Mesenchymal stem cell (in vitro differentiated cells and primary cell): ENCODE measurements at regions not wholly inside any gene's neighbourhood (a gene's known extent, or its start where the extent isn't known, plus 50 kb on each side); places are given as distances from the start of the nearest gene placed in this dataset.
"Not testable (repeated sequence)": the region's sequence is repeated elsewhere in the genome, so short reads cannot be mapped to it uniquely, and the experiment has no call there.

Experiments used
- DNase-seq: peaks from one replicate; pipeline ENCODE4 v3.0.0-alpha.2; 2013
- H2AFZ ChIP-seq: one replicate; pipeline ENCODE4 v1.6.1; 2013; ENCODE audit warnings: low read depth, mild to moderate bottlenecking, control low read depth, inconsistent platforms, low read length, moderate library complexity
- H2AK5ac ChIP-seq: 2 replicates; pipeline ENCODE4 v1.6.1; 2013; ENCODE audit warnings: low read length, moderate library complexity, mild to moderate bottlenecking, inconsistent platforms; ENCODE audit not compliant: severe bottlenecking
- H2BK120ac ChIP-seq: one replicate; pipeline ENCODE4 v1.6.1; 2013; ENCODE audit warnings: low read depth, mild to moderate bottlenecking, inconsistent platforms, low read length, moderate library complexity
- H2BK12ac ChIP-seq, 2 experiments: one replicate each; pipeline ENCODE4 v1.6.1; 2013; ENCODE audit warnings: inconsistent platforms in 2 of 2, low read length in 2 of 2, mild to moderate bottlenecking in 2 of 2, moderate library complexity in 2 of 2, control low read depth in 1 of 2
- H2BK15ac ChIP-seq: one replicate; pipeline ENCODE4 v1.6.1; 2013; ENCODE audit warnings: mild to moderate bottlenecking, low read depth, inconsistent platforms; ENCODE audit not compliant: poor library complexity, severe bottlenecking
- H2BK5ac ChIP-seq: 2 replicates; pipeline ENCODE4 v1.6.1; 2013; ENCODE audit warnings: low read depth, mild to moderate bottlenecking, low read length, control low read depth, inconsistent platforms; ENCODE audit not compliant: poor library complexity, severe bottlenecking
- H3K14ac ChIP-seq, 2 experiments: one replicate each; pipeline ENCODE4 v1.6.1; 2013; ENCODE audit warnings: inconsistent platforms in 2 of 2, low read length in 2 of 2, control low read depth in 1 of 2, mild to moderate bottlenecking in 1 of 2, moderate library complexity in 1 of 2
- H3K18ac ChIP-seq, 2 experiments: one replicate each; pipeline ENCODE4 v1.6.1; 2013; ENCODE audit warnings: inconsistent platforms in 2 of 2, low read length in 2 of 2, control low read depth in 1 of 2, low read depth in 1 of 2, mild to moderate bottlenecking in 1 of 2
- H3K23ac ChIP-seq, 2 experiments: one replicate each; pipeline ENCODE4 v1.6.1; 2013; ENCODE audit warnings: inconsistent platforms in 2 of 2, low read length in 2 of 2, mild to moderate bottlenecking in 2 of 2, moderate library complexity in 2 of 2, control low read depth in 1 of 2
- H3K27ac ChIP-seq: 2 replicates; pipeline ENCODE4 v1.5.1; 2013; ENCODE audit warnings: mild to moderate bottlenecking, moderate library complexity, low read length, control low read depth, inconsistent platforms; ENCODE audit not compliant: poor library complexity, severe bottlenecking
- H3K27me3 ChIP-seq, 2 experiments: 2 replicates each; pipeline versions ENCODE4 v1.6.1 to v1.7.0; 2013; ENCODE audit warnings: low read length in 2 of 2, mild to moderate bottlenecking in 2 of 2, moderate library complexity in 2 of 2, control low read depth in 1 of 2, inconsistent platforms in 1 of 2; ENCODE audit not compliant: control insufficient read depth in 1 of 2, insufficient read depth in 1 of 2
- H3K36me3 ChIP-seq, 2 experiments: 2 replicates each; pipeline versions ENCODE4 v1.6.1 to v1.7.0; 2013; ENCODE audit warnings: low read length in 2 of 2, control low read depth in 1 of 2, inconsistent platforms in 1 of 2, low read depth in 1 of 2, mild to moderate bottlenecking in 1 of 2; ENCODE audit not compliant: insufficient read depth in 2 of 2, control insufficient read depth in 1 of 2
- H3K4ac ChIP-seq, 2 experiments: one replicate each; pipeline ENCODE4 v1.6.1; 2013; ENCODE audit warnings: inconsistent platforms in 2 of 2, low read length in 2 of 2, mild to moderate bottlenecking in 2 of 2, moderate library complexity in 2 of 2, control low read depth in 1 of 2, low read depth in 1 of 2
- H3K4me1 ChIP-seq: 2 replicates; pipeline ENCODE4 v1.6.1; 2013; ENCODE audit warnings: low read depth, low read length, control low read depth; ENCODE audit not compliant: control insufficient read depth, insufficient read depth
- H3K4me2 ChIP-seq: 2 replicates; pipeline ENCODE4 v1.6.1; 2013; ENCODE audit warnings: low read length, mild to moderate bottlenecking, inconsistent platforms; ENCODE audit not compliant: poor library complexity, severe bottlenecking
- H3K4me3 ChIP-seq, 2 experiments: 2 replicates each; pipeline versions ENCODE4 v1.5.1 to v1.7.0; 2013; ENCODE audit warnings: low read length in 2 of 2, mild to moderate bottlenecking in 2 of 2, control low read depth in 1 of 2, low read depth in 1 of 2; ENCODE audit not compliant: insufficient read depth in 1 of 2
- H3K79me1 ChIP-seq: replicated peaks from 2 replicates; pipeline ENCODE4 v1.6.1; 2013; ENCODE audit warnings: mild to moderate bottlenecking, control low read depth, low read length, inconsistent platforms; ENCODE audit not compliant: poor library complexity, severe bottlenecking
- H3K9ac ChIP-seq: 2 replicates; pipeline ENCODE4 v1.7.0; 2013; ENCODE audit warnings: mild to moderate bottlenecking, low read length, moderate library complexity
- H3K9me3 ChIP-seq: 2 replicates; pipeline ENCODE4 v1.7.0; 2013; ENCODE audit warnings: mild to moderate bottlenecking, low read length; ENCODE audit not compliant: control insufficient read depth
- H4K8ac ChIP-seq: one replicate; pipeline ENCODE4 v1.6.1; 2013; ENCODE audit warnings: inconsistent platforms, mild to moderate bottlenecking, low read length, moderate library complexity
- H4K91ac ChIP-seq: one replicate; pipeline ENCODE4 v1.6.1; 2013; ENCODE audit warnings: mild to moderate bottlenecking, low read length, inconsistent platforms
- WGBS: methylation state at CpG from one replicate; pipeline ENCODE4 v1.1.7; 2013; ENCODE audit warnings: mixed read lengths; 5-methylcytosine and 5-hydroxymethylcytosine counted together

DNA sequence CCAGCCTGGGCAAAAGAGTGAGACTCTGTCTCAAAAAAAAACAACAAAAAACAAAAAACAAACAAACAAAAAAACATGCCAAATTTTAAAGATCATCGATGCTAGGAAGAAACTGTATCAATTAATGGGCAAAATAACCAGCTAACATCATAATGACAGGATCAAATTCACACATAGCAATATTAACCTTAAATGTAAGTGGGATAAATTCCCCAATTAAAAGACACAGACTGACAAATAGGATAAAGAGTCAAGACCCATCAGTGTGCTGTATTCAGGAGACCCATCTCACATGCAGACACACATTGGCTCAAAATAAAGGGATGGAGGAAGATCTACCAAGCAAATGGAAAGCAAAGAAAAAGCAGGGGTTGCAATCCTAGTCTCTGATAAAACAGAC, 88.4 kb upstream of the TERB2 start:
- no CpG with 5 or more reads among the region's 1 CpG for WGBS
- H2AK5ac ChIP-seq, H3K27ac ChIP-seq, H3K23ac ChIP-seq, H3K79me1 ChIP-seq, H2AFZ ChIP-seq, H4K8ac ChIP-seq, DNase-seq, H2BK5ac ChIP-seq, H3K4me1 ChIP-seq, H3K4me3 ChIP-seq, H3K4me2 ChIP-seq, H3K9me3 ChIP-seq, H3K27me3 ChIP-seq, H2BK12ac ChIP-seq, H4K91ac ChIP-seq, H3K9ac ChIP-seq, H3K36me3 ChIP-seq, H3K14ac ChIP-seq, H2BK15ac ChIP-seq, H3K4ac ChIP-seq, H3K18ac ChIP-seq, H2BK120ac ChIP-seq: not testable (repeated sequence)

DNA sequence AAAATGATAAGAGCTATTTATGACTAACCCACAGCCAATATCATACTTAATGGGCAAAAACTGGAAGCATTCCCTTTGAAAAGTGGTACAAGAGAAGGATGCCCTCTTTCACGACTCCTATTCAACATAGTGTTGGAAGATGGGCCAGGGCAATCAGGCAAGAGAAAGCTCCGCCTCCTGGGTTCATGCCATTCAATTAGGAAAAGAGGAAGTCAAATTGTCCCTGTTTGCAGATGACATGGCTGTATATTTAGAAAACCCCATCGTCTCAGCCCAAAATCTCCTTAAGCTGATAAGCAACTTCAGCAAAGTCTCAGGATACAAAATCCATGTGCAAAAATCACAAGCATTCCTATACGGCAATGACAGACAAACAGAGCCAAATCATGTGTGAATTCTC, 86.4 kb upstream of the TERB2 start:
- H4K91ac ChIP-seq, H3K23ac ChIP-seq, H3K18ac ChIP-seq, H3K4me3 ChIP-seq, H3K4me1 ChIP-seq, H4K8ac ChIP-seq, H2BK5ac ChIP-seq, H2AFZ ChIP-seq, H2BK15ac ChIP-seq, H3K27ac ChIP-seq, H3K79me1 ChIP-seq, H3K4ac ChIP-seq, H3K27me3 ChIP-seq, H3K36me3 ChIP-seq, DNase-seq, H3K9me3 ChIP-seq, H2BK120ac ChIP-seq, H2BK12ac ChIP-seq, H2AK5ac ChIP-seq, H3K4me2 ChIP-seq, H3K14ac ChIP-seq, H3K9ac ChIP-seq: not testable (repeated sequence)
- 81% methylated on average over 4 of the region's 4 CpGs for WGBS

DNA sequence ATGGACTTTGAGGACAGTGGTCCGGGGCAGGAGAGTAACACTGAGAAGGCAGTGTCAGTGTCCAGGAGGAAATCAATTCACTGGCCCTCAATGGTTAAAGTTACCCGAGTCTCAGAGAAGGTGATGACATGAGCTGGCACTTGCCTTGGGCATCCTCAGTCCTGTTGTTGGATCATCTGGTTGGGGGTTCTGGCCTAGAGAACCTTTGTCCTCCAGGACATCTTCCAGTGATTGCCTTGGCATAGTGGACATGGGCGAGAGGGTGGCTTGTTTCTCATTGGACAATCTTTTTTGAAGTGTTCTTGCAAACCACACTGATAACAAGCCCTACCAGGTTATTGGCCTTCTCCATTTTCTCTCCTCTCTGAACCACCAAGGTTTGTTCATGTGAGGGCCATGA, 83.4 kb upstream of the TERB2 start:
- Histone ChIP-seq H3K4me3 (no peak overlapping the region), H2AFZ (no peak overlapping the region), H3K27ac (no peak overlapping the region), H3K79me1 (no peaks in the 10 kb centered on the region), H2BK120ac (no peak overlapping the region), H3K23ac (no peak overlapping the region), H3K14ac (no peak overlapping the region), H4K91ac (no peak overlapping the region), H3K18ac (no peak overlapping the region), H3K4me1 (no peaks in the 10 kb centered on the region), H2BK15ac (no peak overlapping the region), H3K36me3 (no peaks in the 10 kb centered on the region), H3K9ac (no peak overlapping the region), H2AK5ac (no peak overlapping the region), H2BK5ac (no peak overlapping the region), H4K8ac (no peak overlapping the region), H3K4ac (no peak overlapping the region), H2BK12ac (no peak overlapping the region), H3K9me3 (peaks cover 24% of the 10 kb centered on the region), H3K4me2 (no peak overlapping the region), H3K27me3 (no peaks in the 10 kb centered on the region)
- WGBS = 78% methylated on average over 2 of the region's 3 CpGs
- no peak for DNase-seq

DNA sequence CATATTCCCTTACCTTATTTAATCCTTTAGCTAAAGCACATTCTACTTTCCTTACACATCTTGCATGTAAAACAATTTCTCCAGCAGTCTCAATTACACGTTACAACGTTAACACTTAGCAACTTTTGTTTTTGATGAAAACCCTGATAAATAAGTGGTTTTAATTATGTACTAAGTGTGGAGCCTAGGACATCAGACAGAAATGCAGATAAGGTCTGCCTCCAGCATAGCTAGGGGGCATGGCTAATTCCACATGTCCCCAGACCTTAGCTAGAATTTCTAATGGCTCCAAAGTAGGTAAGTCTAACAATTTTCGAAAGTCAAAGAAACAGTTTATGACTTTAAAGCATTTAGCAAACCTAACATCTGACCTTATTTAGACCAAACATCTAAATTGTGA, 77.4 kb upstream of the TERB2 start:
- H3K27me3 ChIP-seq = no peaks in the 10 kb centered on the region
- H3K4me1 ChIP-seq = peaks cover 1% of the 10 kb centered on the region
- H3K9ac ChIP-seq = no peak overlapping the region
- no peaks in the 10 kb centered on the region for H3K36me3 ChIP-seq
- H3K14ac ChIP-seq = no peak overlapping the region
- no peak for DNase-seq
- H2AK5ac ChIP-seq = no peak overlapping the region
- no peak overlapping the region for H4K8ac ChIP-seq
- 90% methylated on average over 3 of the region's 3 CpGs for WGBS
- H2BK120ac ChIP-seq = no peak overlapping the region
- H3K4me3 ChIP-seq = no peak overlapping the region
- no peak overlapping the region for H2BK15ac ChIP-seq
- H3K23ac ChIP-seq = no peak overlapping the region
- H3K18ac ChIP-seq = no peak overlapping the region
- no peak overlapping the region for H2BK12ac ChIP-seq
- no peak overlapping the region for H4K91ac ChIP-seq
- no peak overlapping the region for H3K4ac ChIP-seq
- no peak overlapping the region for H2AFZ ChIP-seq
- H3K79me1 ChIP-seq = no peaks in the 10 kb centered on the region
- H3K27ac ChIP-seq = no peak overlapping the region
- H2BK5ac ChIP-seq = no peak overlapping the region
- no peak overlapping the region for H3K4me2 ChIP-seq
- peaks cover 29% of the 10 kb centered on the region for H3K9me3 ChIP-seq
